ENCODE measurements at regions not wholly inside any gene's neighbourhood (a gene's known extent, or its start where the extent isn't known, plus 50 kb on each side); places are given as distances from the start of the nearest gene placed in this dataset.

- TF ChIP-seq CTCF (conservative IDR thresholded peaks at IDR 0.05; ENCODE audit: low read length) = no peak
- TF ChIP-seq EZH2phosphoT487 (IDR thresholded peaks at IDR 0.05; ENCODE audit: borderline replicate concordance, low read depth, low read length) = no peak
Measured at GRCh38 chr1:55314740-55315139, 99.6 kb upstream of the USP24 start.
